AG04449 (cell line): ENCODE measurements at regions not wholly inside any gene's neighbourhood (a gene's known extent, or its start where the extent isn't known, plus 50 kb on each side); places are given as distances from the start of the nearest gene placed in this dataset.

Experiments
- CTCF ChIA-PET: fragments of 350-600 bp; formaldehyde crosslinking; extraction: SDS; loops from one replicate; lab custom pipeline; 2021; ENCODE audit warnings: antibody characterized with exemption; lab: Yijun Ruan, JAX
- POLR2A ChIA-PET: fragments of 400-600, 350-600 bp; formaldehyde crosslinking; extraction: SDS; loops from one replicate; lab custom pipeline; 2020; ENCODE audit warnings: antibody characterized with exemption, inconsistent platforms; lab: Yijun Ruan, JAX
- DNase-seq: peaks from one replicate; pipeline ENCODE4 v3.0.0-alpha.2; 2010; ENCODE audit warnings: low read depth, low spot score
- H3K4me3 ChIP-seq: 2 replicates; pipeline ENCODE4 v1.5.1; 2011; ENCODE audit warnings: low read depth, mild to moderate bottlenecking, control low read depth, low read length
- CTCF ChIP-seq: IDR thresholded peaks from one replicate; pipeline ENCODE4 v1.5.1; 2011; ENCODE audit warnings: mild to moderate bottlenecking, moderate library complexity, low read length, control low read depth, inconsistent platforms; ENCODE audit not compliant: insufficient read depth; ENCODE audit errors: missing control alignments

GRCh38 chr1:81006502-81006901, 794.2 kb upstream of the ADGRL2 start:
- no peak for DNase-seq
- H3K4me3 ChIP-seq: no peak overlapping the region
- CTCF ChIA-PET: no interaction called here
- POLR2A ChIA-PET: no interaction called here
- no peak for TF ChIP-seq CTCF

GRCh38 chr1:81004011-81004410, 796.7 kb upstream of the ADGRL2 start:
- H3K4me3 ChIP-seq: no peak overlapping the region
- no peak for TF ChIP-seq CTCF
- POLR2A ChIA-PET: no interaction called here
- CTCF ChIA-PET: no interaction called here
- DNase-seq: no peak

- H3K4me3 ChIP-seq: no peak overlapping the region
- DNase-seq: no peak
- ChIA-PET CTCF (no interaction called here), POLR2A (no interaction called here)
- no peak for TF ChIP-seq CTCF
Measured at GRCh38 chr1:80994934-80995333, 805.8 kb upstream of the ADGRL2 start.

- H3K4me3 ChIP-seq: no peak overlapping the region
Measured at GRCh38 chr1:80994038-80994437, 806.7 kb upstream of the ADGRL2 start.

GRCh38 chr1:80993154-80993980, 807.4 kb upstream of the ADGRL2 start:
- H3K4me3 ChIP-seq: no peak overlapping the region
- no peak for DNase-seq
- CTCF ChIA-PET: no interaction called here
- POLR2A ChIA-PET: no interaction called here
- TF ChIP-seq CTCF: no peak

More at GRCh38 chr1:80994038-80994437, 806.7 kb upstream of the ADGRL2 start:
- DNase-seq: no peak
- no peak for TF ChIP-seq CTCF
- ChIA-PET POLR2A (no interaction called here), CTCF (no interaction called here)

- CTCF ChIA-PET: no interaction called here
- no peak for DNase-seq
- H3K4me3 ChIP-seq: no peak overlapping the region
- no peak for TF ChIP-seq CTCF
- POLR2A ChIA-PET: no interaction called here
Measured at GRCh38 chr1:80989455-80989854, 811.3 kb upstream of the ADGRL2 start.
